GM23338 (cell line): ENCODE measurements at regions not wholly inside any gene's neighbourhood (a gene's known extent, or its start where the extent isn't known, plus 50 kb on each side); places are given as distances from the start of the nearest gene placed in this dataset.

ENCODE experiments used
- ATAC-seq: fragments of 200-7000 bp; cut with Tn5 transposase; 3 replicates; pipeline ENCODE4 v1.9.1; 2020
- DNase-seq: peaks from one replicate; pipeline ENCODE4 v3.0.0-alpha.2; 2015; ENCODE audit warnings: low spot score
- H2AFZ ChIP-seq: fragments of 200-600 bp; sonication (generic); 2 replicates; pipeline ENCODE4 v1.8.0; 2016; ENCODE audit warnings: antibody characterized with exemption, mild to moderate bottlenecking, moderate library complexity
- H3F3A ChIP-seq: fragments of 200-600 bp; sonication (generic); replicated peaks from 2 replicates; pipeline ENCODE4 v1.8.0; 2017; ENCODE audit warnings: antibody characterized with exemption, mixed run types, low read depth
- H3K27ac ChIP-seq: fragments of 200-600 bp; sonication (generic); 2 replicates; pipeline ENCODE4 v1.6.1; 2016; ENCODE audit warnings: low read depth
- H3K27me3 ChIP-seq: fragments of 200-600 bp; sonication (generic); 2 replicates; pipeline ENCODE4 v1.8.0; 2016; ENCODE audit warnings: mild to moderate bottlenecking, mixed run types, moderate library complexity; ENCODE audit not compliant: insufficient read depth
- H3K36me3 ChIP-seq: fragments of 200-600 bp; sonication (generic); 2 replicates; pipeline ENCODE4 v1.8.0; 2016; ENCODE audit warnings: mild to moderate bottlenecking; ENCODE audit not compliant: insufficient read depth
- H3K4me1 ChIP-seq: fragments of 200-600 bp; sonication (generic); 2 replicates; pipeline ENCODE4 v1.8.0; 2016; ENCODE audit warnings: mild to moderate bottlenecking, moderate library complexity; ENCODE audit not compliant: insufficient read depth
- H3K4me2 ChIP-seq: fragments of 200-600 bp; sonication (generic); 2 replicates; pipeline ENCODE4 v1.7.1; 2017; ENCODE audit warnings: mixed run types
- H3K4me3 ChIP-seq: fragments of 200-600 bp; sonication (generic); 2 replicates; pipeline ENCODE4 v1.6.1; 2016; ENCODE audit warnings: mixed run types
- H3K79me2 ChIP-seq: fragments of 200-600 bp; sonication (generic); replicated peaks from 2 replicates; pipeline ENCODE4 v1.8.0; 2017; ENCODE audit warnings: mild to moderate bottlenecking; ENCODE audit not compliant: insufficient read depth
- H3K9me2 ChIP-seq: fragments of 200-600 bp; sonication (generic); 2 replicates; pipeline ENCODE4 v1.8.0; 2017; ENCODE audit not compliant: insufficient read depth
- H4K20me1 ChIP-seq: fragments of 200-600 bp; sonication (generic); replicated peaks from 2 replicates; pipeline ENCODE4 v1.8.0; 2017; ENCODE audit warnings: mild to moderate bottlenecking; ENCODE audit not compliant: insufficient read depth
- H3K27ac Mint-ChIP-seq: 2 replicates; pipeline ENCODE4 v1.8.0; 2020; ENCODE audit warnings: inconsistent platforms, mild to moderate bottlenecking, moderate library complexity, mixed read lengths
- H3K27me3 Mint-ChIP-seq: 3 replicates; pipeline ENCODE4 v1.8.0; 2022; ENCODE audit warnings: low read depth, mild to moderate bottlenecking, moderate library complexity, mixed read lengths, inconsistent platforms; ENCODE audit not compliant: insufficient read depth, poor library complexity
- H3K36me3 Mint-ChIP-seq: 3 replicates; pipeline ENCODE4 v1.8.0; 2021; ENCODE audit warnings: low read depth, mild to moderate bottlenecking, inconsistent platforms, moderate library complexity, mixed read lengths
- H3K4me1 Mint-ChIP-seq: 3 replicates; pipeline ENCODE4 v1.8.0; 2020; ENCODE audit warnings: mild to moderate bottlenecking, inconsistent platforms, mixed read lengths
- H3K4me3 Mint-ChIP-seq: 3 replicates; pipeline ENCODE4 v1.8.0; 2021; ENCODE audit warnings: moderate library complexity, mild to moderate bottlenecking, inconsistent platforms, mixed read lengths
- H3K9me3 Mint-ChIP-seq: 3 replicates; pipeline ENCODE4 v1.8.0; 2020; ENCODE audit warnings: moderate library complexity, mild to moderate bottlenecking, inconsistent platforms, mixed read lengths
- CREB1 ChIP-seq: fragments of 250-450 bp; sonication (Bioruptor Pico); IDR thresholded peaks from 2 replicates; pipeline ENCODE4 v1.5.0; 2020; ENCODE audit warnings: low read depth, mild to moderate bottlenecking, moderate library complexity
- CTCF ChIP-seq, 2 experiments: fragments of 200-600 bp in 1 of 2; sonication (generic) in 1 of 2; conservative IDR thresholded peaks; 2 replicates each; pipeline versions ENCODE4 v1.5.1 to v1.6.1; 2016 to 2017; ENCODE audit warnings: antibody characterized with exemption in 2 of 2, low read depth in 2 of 2, mild to moderate bottlenecking in 2 of 2, moderate library complexity in 1 of 2
- EZH2 ChIP-seq: fragments of 200-600 bp; sonication (generic); IDR thresholded peaks from one replicate; pipeline ENCODE4 v1.8.0; 2017; ENCODE audit warnings: antibody characterized with exemption, mild to moderate bottlenecking, low read depth; ENCODE audit not compliant: unreplicated experiment
- EZH2phosphoT487 ChIP-seq: fragments of 200-600 bp; sonication (generic); IDR thresholded peaks from one replicate; pipeline ENCODE4 v1.8.1; 2018; ENCODE audit warnings: antibody characterized with exemption; ENCODE audit not compliant: unreplicated experiment
- JUNB ChIP-seq: IDR thresholded peaks from one replicate; pipeline ENCODE4 v1.6.1; 2016; ENCODE audit warnings: antibody characterized with exemption; ENCODE audit not compliant: unreplicated experiment
- NANOG ChIP-seq: IDR thresholded peaks from 2 replicates; pipeline ENCODE4 v1.6.1; 2016; ENCODE audit warnings: antibody characterized with exemption, borderline replicate concordance
- POLR2AphosphoS5 ChIP-seq: IDR thresholded peaks from 2 replicates; pipeline ENCODE4 v1.6.1; 2016; ENCODE audit warnings: antibody characterized with exemption, low read depth
- STAT1 ChIP-seq: IDR thresholded peaks from one replicate; pipeline ENCODE4 v1.6.1; 2016; ENCODE audit warnings: antibody characterized with exemption; ENCODE audit not compliant: unreplicated experiment
- ZNF114 ChIP-seq: fragments of 250-450 bp; sonication (Bioruptor Pico); IDR thresholded peaks from 2 replicates; pipeline ENCODE4 v1.5.0; 2020; ENCODE audit warnings: mild to moderate bottlenecking, moderate library complexity
- ZNF331 ChIP-seq: fragments of 250-450 bp; sonication (Bioruptor Pico); IDR thresholded peaks from 2 replicates; pipeline ENCODE4 v1.5.0; 2020; ENCODE audit warnings: low read depth, mild to moderate bottlenecking, moderate library complexity
- TF ChIP-seq, protein P1 (sequence below): fragments of 250-450 bp; sonication (Bioruptor Pico); IDR thresholded peaks from 2 replicates; pipeline ENCODE4 v1.5.0; 2020; ENCODE audit warnings: mild to moderate bottlenecking, moderate library complexity
- TF ChIP-seq, protein P2 (sequence below): IDR thresholded peaks from 2 replicates; pipeline ENCODE4 v1.6.1; 2016; ENCODE audit warnings: antibody characterized with exemption
- TF ChIP-seq, protein P3 (sequence below): IDR thresholded peaks from one replicate; pipeline ENCODE4 v1.6.1; 2018; ENCODE audit warnings: antibody characterized with exemption; ENCODE audit not compliant: unreplicated experiment

DNA sequence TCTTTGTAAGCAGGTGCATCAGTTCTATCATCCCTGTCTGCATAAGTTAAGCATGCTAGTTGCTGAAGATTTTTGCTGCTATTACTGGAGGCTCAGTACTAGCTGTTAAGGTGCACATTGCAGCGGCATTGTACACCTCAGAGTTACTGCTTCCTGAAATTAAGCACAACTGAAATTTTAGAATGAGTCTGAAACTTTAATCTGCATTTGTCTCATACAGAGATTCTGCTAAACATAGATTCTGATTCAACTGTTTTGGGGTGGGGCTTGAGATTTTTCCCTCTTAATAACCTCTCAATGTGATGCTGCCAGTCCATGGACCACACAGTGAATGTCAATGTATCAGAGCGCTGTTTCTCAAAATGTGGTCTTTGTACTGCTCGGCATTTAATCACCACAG is 585.7 kb upstream of the GCFC2 start:
- Histone ChIP-seq H3K9me2 (no peaks in the 10 kb centered on the region; the same call in 1 of the 2 replicates), H3K4me3 (no peak overlapping the region), H4K20me1 (no peaks in the 10 kb centered on the region), H3K4me2 (no peak overlapping the region), H3K36me3 (no peaks in the 10 kb centered on the region), H3K79me2 (no peaks in the 10 kb centered on the region), H3K4me1 (no peaks in the 10 kb centered on the region), H3F3A (no peaks in the 10 kb centered on the region), H2AFZ (no peak overlapping the region), H3K27ac (no peak overlapping the region), H3K27me3 (no peaks in the 10 kb centered on the region)
- TF ChIP-seq JUNB (no peak), EZH2 (no peak), STAT1 (no peak), NANOG (no peak), POLR2AphosphoS5 (no peak), ZNF114 (CRISPR knock-in tag) (no peak), ZNF331 (CRISPR knock-in tag) (no peak), CTCF (conservative IDR thresholded peaks at IDR 0.05; ENCODE audit: low read depth in 2 of 2) (no peak), EZH2phosphoT487 (no peak), CREB1 (CRISPR knock-in tag) (no peak)
- TF ChIP-seq, protein P1, sequence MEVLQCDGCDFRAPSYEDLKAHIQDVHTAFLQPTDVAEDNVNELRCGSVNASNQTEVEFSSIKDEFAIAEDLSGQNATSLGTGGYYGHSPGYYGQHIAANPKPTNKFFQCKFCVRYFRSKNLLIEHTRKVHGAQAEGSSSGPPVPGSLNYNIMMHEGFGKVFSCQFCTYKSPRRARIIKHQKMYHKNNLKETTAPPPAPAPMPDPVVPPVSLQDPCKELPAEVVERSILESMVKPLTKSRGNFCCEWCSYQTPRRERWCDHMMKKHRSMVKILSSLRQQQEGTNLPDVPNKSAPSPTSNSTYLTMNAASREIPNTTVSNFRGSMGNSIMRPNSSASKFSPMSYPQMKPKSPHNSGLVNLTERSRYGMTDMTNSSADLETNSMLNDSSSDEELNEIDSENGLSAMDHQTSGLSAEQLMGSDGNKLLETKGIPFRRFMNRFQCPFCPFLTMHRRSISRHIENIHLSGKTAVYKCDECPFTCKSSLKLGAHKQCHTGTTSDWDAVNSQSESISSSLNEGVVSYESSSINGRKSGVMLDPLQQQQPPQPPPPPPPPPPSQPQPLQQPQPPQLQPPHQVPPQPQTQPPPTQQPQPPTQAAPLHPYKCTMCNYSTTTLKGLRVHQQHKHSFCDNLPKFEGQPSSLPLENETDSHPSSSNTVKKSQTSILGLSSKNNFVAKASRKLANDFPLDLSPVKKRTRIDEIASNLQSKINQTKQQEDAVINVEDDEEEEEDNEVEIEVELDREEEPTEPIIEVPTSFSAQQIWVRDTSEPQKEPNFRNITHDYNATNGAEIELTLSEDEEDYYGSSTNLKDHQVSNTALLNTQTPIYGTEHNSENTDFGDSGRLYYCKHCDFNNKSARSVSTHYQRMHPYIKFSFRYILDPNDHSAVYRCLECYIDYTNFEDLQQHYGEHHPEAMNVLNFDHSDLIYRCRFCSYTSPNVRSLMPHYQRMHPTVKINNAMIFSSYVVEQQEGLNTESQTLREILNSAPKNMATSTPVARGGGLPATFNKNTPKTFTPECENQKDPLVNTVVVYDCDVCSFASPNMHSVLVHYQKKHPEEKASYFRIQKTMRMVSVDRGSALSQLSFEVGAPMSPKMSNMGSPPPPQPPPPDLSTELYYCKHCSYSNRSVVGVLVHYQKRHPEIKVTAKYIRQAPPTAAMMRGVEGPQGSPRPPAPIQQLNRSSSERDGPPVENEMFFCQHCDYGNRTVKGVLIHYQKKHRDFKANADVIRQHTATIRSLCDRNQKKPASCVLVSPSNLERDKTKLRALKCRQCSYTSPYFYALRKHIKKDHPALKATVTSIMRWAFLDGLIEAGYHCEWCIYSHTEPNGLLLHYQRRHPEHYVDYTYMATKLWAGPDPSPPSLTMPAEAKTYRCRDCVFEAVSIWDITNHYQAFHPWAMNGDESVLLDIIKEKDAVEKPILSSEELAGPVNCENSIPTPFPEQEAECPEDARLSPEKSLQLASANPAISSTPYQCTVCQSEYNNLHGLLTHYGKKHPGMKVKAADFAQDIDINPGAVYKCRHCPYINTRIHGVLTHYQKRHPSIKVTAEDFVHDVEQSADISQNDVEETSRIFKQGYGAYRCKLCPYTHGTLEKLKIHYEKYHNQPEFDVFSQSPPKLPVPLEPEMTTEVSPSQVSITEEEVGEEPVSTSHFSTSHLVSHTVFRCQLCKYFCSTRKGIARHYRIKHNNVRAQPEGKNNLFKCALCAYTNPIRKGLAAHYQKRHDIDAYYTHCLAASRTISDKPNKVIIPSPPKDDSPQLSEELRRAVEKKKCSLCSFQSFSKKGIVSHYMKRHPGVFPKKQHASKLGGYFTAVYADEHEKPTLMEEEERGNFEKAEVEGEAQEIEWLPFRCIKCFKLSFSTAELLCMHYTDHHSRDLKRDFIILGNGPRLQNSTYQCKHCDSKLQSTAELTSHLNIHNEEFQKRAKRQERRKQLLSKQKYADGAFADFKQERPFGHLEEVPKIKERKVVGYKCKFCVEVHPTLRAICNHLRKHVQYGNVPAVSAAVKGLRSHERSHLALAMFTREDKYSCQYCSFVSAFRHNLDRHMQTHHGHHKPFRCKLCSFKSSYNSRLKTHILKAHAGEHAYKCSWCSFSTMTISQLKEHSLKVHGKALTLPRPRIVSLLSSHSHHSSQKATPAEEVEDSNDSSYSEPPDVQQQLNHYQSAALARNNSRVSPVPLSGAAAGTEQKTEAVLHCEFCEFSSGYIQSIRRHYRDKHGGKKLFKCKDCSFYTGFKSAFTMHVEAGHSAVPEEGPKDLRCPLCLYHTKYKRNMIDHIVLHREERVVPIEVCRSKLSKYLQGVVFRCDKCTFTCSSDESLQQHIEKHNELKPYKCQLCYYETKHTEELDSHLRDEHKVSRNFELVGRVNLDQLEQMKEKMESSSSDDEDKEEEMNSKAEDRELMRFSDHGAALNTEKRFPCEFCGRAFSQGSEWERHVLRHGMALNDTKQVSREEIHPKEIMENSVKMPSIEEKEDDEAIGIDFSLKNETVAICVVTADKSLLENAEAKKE (CRISPR knock-in tag): no peak
- TF ChIP-seq, protein P2, sequence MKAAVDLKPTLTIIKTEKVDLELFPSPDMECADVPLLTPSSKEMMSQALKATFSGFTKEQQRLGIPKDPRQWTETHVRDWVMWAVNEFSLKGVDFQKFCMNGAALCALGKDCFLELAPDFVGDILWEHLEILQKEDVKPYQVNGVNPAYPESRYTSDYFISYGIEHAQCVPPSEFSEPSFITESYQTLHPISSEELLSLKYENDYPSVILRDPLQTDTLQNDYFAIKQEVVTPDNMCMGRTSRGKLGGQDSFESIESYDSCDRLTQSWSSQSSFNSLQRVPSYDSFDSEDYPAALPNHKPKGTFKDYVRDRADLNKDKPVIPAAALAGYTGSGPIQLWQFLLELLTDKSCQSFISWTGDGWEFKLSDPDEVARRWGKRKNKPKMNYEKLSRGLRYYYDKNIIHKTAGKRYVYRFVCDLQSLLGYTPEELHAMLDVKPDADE: no peak
- TF ChIP-seq, protein P3, sequence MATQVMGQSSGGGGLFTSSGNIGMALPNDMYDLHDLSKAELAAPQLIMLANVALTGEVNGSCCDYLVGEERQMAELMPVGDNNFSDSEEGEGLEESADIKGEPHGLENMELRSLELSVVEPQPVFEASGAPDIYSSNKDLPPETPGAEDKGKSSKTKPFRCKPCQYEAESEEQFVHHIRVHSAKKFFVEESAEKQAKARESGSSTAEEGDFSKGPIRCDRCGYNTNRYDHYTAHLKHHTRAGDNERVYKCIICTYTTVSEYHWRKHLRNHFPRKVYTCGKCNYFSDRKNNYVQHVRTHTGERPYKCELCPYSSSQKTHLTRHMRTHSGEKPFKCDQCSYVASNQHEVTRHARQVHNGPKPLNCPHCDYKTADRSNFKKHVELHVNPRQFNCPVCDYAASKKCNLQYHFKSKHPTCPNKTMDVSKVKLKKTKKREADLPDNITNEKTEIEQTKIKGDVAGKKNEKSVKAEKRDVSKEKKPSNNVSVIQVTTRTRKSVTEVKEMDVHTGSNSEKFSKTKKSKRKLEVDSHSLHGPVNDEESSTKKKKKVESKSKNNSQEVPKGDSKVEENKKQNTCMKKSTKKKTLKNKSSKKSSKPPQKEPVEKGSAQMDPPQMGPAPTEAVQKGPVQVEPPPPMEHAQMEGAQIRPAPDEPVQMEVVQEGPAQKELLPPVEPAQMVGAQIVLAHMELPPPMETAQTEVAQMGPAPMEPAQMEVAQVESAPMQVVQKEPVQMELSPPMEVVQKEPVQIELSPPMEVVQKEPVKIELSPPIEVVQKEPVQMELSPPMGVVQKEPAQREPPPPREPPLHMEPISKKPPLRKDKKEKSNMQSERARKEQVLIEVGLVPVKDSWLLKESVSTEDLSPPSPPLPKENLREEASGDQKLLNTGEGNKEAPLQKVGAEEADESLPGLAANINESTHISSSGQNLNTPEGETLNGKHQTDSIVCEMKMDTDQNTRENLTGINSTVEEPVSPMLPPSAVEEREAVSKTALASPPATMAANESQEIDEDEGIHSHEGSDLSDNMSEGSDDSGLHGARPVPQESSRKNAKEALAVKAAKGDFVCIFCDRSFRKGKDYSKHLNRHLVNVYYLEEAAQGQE: no peak
- Mint-ChIP-seq H3K4me1 (peaks cover 6% of the 10 kb centered on the region; the same call in 1 of the 3 replicates), H3K9me3 (no peaks in the 10 kb centered on the region), H3K27me3 (peaks cover 2% of the 10 kb centered on the region), H3K4me3 (no peak overlapping the region), H3K27ac (no peak overlapping the region), H3K36me3 (no peaks in the 10 kb centered on the region)
- ATAC-seq (no peak), DNase-seq (no peak)
